Neutrophil (primary cell): ENCODE measurements at regions not wholly inside any gene's neighbourhood (a gene's known extent, or its start where the extent isn't known, plus 50 kb on each side); places are given as distances from the start of the nearest gene placed in this dataset.

Source experiments
- H3K27ac ChIP-seq: fragments of 200-600 bp; sonication (generic); 2 replicates; pipeline ENCODE4 v1.5.1; 2016; ENCODE audit warnings: mild to moderate bottlenecking, moderate library complexity
- H3K27me3 ChIP-seq: fragments of 200-600 bp; sonication (generic); 2 replicates; pipeline ENCODE4 v1.6.0; 2016; ENCODE audit warnings: mild to moderate bottlenecking
- H3K36me3 ChIP-seq: fragments of 200-600 bp; sonication (generic); 2 replicates; pipeline ENCODE4 v1.5.1; 2017
- H3K4me1 ChIP-seq, 2 experiments: fragments of 200-600 bp in 1 of 2; sonication (generic) in 1 of 2; 1 replicate in 1 of 2; 2 replicates in 1 of 2; pipeline versions ENCODE4 v1.5.1 to v1.6.1; 2013 to 2016; ENCODE audit warnings: low read depth in 1 of 2, low read length in 1 of 2, mild to moderate bottlenecking in 1 of 2, moderate library complexity in 1 of 2; ENCODE audit not compliant: control insufficient read depth in 1 of 2, insufficient read depth in 1 of 2
- H3K4me3 ChIP-seq, 2 experiments: fragments of 200-600 bp in 1 of 2; sonication (generic) in 1 of 2; 1 replicate in 1 of 2; 2 replicates in 1 of 2; pipeline ENCODE4 v1.5.1; 2013 to 2016; ENCODE audit warnings: low read depth in 1 of 2, low read length in 1 of 2, mild to moderate bottlenecking in 1 of 2, moderate library complexity in 1 of 2
- H3K9me3 ChIP-seq: fragments of 200-600 bp; sonication (generic); 2 replicates; pipeline ENCODE4 v1.5.1; 2016
- CTCF ChIP-seq: fragments of 200-600 bp; sonication (generic); IDR thresholded peaks from 2 replicates; pipeline ENCODE4 v1.5.1; 2016; ENCODE audit warnings: antibody characterized with exemption

GRCh38 chrX:43551590-43551989 lies 104.5 kb upstream of the MAOA start:
- H3K27me3 ChIP-seq, result no peaks in the 10 kb centered on the region
- no peak for TF ChIP-seq CTCF
- H3K4me1 ChIP-seq, result no peaks in the 10 kb centered on the region
- H3K9me3 ChIP-seq, result no peaks in the 10 kb centered on the region
- H3K36me3 ChIP-seq, result no peaks in the 10 kb centered on the region
- H3K4me3 ChIP-seq, result no peak overlapping the region
- no peak overlapping the region for H3K27ac ChIP-seq

- TF ChIP-seq CTCF, result no peak
- H3K27me3 ChIP-seq, result no peaks in the 10 kb centered on the region
- H3K4me1 ChIP-seq, result no peaks in the 10 kb centered on the region
- H3K4me3 ChIP-seq, result no peak overlapping the region
- no peaks in the 10 kb centered on the region for H3K36me3 ChIP-seq
- H3K27ac ChIP-seq, result no peak overlapping the region
- no peaks in the 10 kb centered on the region for H3K9me3 ChIP-seq
Observed at GRCh38 chrX:43552156-43552555, 103.9 kb upstream of the MAOA start.

- Histone ChIP-seq H3K9me3 (no peaks in the 10 kb centered on the region), H3K4me1 (no peaks in the 10 kb centered on the region), H3K27ac (no peak overlapping the region), H3K27me3 (no peaks in the 10 kb centered on the region), H3K4me3 (no peak overlapping the region), H3K36me3 (no peaks in the 10 kb centered on the region)
- TF ChIP-seq CTCF, result no peak
Observed at GRCh38 chrX:43552703-43553102, 103.4 kb upstream of the MAOA start.

DNA sequence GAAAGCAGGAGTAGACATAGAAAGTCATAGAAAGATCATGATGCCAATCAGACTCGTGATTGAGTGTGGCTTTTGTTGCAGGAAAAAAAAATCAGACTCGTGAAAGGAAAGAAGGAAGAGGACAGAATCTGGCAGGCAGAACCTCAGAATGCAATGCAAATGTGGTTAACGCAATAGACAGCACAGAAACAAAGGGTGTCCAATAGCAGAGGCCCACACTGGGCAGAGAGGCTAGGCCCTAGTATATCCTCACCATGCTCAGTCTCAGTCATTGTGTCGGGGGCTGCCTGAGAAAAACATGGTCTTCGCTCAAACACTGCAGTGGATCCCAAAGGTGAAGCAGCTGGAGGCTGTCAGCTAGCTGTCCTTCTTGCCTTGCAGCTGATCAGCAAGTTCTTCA lies 102.8 kb upstream of the MAOA start:
- Histone ChIP-seq H3K4me3 (no peak overlapping the region), H3K4me1 (no peaks in the 10 kb centered on the region), H3K36me3 (no peaks in the 10 kb centered on the region), H3K27me3 (no peaks in the 10 kb centered on the region), H3K27ac (no peak overlapping the region), H3K9me3 (no peaks in the 10 kb centered on the region)
- no peak for TF ChIP-seq CTCF

DNA sequence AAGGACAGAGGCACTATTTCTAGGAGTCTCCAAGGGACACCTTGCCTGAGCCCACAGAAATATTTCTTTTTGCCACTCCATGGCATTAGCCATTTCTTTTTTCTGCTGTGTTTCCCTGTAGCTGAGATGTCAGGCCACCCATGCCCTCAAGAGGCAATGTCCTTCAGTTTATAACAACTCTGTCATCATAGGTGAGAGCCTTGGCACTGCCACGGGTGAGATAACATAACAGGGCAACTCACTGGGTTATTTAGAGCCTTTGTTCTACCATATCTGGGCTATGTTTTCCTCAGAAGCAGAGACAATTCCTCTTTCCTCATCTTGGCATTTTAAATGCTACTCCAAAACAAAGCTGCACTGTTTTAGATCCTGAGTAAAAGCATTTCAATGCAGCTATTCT lies 99.9 kb upstream of the MAOA start:
- H3K27ac ChIP-seq, result no peak overlapping the region

More for the DNA sequence above, 99.9 kb upstream of the MAOA start:
- H3K9me3 ChIP-seq, result no peaks in the 10 kb centered on the region
- H3K36me3 ChIP-seq, result no peaks in the 10 kb centered on the region
- H3K4me3 ChIP-seq, result no peak overlapping the region
- no peaks in the 10 kb centered on the region for H3K4me1 ChIP-seq
- TF ChIP-seq CTCF, result no peak
- no peaks in the 10 kb centered on the region for H3K27me3 ChIP-seq
